Fibroblast of mammary gland (primary cell): ENCODE measurements at regions not wholly inside any gene's neighbourhood (a gene's known extent, or its start where the extent isn't known, plus 50 kb on each side); places are given as distances from the start of the nearest gene placed in this dataset.

Source experiments
- DNase-seq: peaks from one replicate; pipeline ENCODE4 v3.0.0-alpha.2; 2010; ENCODE audit warnings: low read depth
- H3K4me3 ChIP-seq: 2 replicates; pipeline ENCODE4 v1.5.1; 2011; ENCODE audit warnings: low read depth, mild to moderate bottlenecking, low read length, moderate library complexity; ENCODE audit not compliant: control insufficient read depth
- TF ChIP-seq, protein P1 (sequence below): conservative IDR thresholded peaks from 2 replicates; pipeline ENCODE4 v1.5.1; 2011; ENCODE audit warnings: low read depth, low read length, inconsistent platforms; ENCODE audit not compliant: control insufficient read depth, insufficient read depth

DNA sequence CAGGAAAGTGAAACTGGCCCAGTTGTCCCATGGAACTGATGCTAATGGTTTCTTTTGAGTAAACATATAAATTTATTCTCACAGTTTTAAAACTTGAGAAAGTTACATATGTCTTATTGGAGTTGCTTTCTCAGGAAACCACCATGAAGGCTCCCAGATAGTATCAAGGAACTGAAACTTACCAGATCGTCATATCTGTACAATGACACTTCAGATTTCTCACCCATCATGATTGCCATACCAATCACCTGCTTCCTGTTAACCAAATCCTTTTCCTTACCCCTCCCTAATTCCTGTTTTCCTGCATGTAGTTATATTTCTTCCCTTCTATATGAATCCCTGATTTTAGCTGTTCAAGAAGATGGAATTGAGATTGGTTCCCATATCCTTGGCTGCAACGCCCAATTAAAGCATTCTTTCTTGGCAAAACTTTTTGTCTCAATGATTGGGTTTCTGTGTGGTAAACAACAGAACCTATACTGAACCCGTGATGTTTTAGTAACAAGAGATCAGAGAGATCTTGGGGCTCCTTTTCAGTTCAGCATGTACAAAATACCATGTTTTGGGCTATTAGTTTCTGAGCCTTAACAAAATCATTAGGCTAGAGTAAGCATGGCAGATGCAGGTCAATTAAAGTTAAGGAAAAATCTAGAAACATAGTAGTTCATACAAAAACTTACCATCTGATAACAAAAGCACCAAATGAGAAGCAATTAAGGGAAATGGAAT, 781.3 kb upstream of the MIR17HG start:
- no peak for DNase-seq
- H3K4me3 ChIP-seq = no peak overlapping the region
- TF ChIP-seq, protein P1, sequence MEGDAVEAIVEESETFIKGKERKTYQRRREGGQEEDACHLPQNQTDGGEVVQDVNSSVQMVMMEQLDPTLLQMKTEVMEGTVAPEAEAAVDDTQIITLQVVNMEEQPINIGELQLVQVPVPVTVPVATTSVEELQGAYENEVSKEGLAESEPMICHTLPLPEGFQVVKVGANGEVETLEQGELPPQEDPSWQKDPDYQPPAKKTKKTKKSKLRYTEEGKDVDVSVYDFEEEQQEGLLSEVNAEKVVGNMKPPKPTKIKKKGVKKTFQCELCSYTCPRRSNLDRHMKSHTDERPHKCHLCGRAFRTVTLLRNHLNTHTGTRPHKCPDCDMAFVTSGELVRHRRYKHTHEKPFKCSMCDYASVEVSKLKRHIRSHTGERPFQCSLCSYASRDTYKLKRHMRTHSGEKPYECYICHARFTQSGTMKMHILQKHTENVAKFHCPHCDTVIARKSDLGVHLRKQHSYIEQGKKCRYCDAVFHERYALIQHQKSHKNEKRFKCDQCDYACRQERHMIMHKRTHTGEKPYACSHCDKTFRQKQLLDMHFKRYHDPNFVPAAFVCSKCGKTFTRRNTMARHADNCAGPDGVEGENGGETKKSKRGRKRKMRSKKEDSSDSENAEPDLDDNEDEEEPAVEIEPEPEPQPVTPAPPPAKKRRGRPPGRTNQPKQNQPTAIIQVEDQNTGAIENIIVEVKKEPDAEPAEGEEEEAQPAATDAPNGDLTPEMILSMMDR = no peak

DNA sequence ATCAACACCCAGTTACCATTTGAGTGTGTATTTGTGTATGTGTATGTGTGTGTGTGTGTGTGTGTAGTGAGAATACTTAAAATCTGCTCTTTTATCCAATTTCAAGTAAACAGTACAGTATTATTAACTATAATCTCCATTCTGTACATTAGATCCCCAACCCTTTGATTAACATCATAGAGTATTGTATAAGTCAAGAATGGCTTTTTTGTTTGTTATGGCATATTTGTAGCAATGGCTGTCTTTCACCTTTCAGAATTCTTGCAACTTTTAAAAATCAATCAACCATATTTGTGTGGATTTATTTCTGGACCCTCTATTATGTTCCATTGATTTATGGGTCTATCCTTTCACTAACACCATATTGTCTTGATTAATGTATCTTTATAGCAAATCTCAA, 779.3 kb upstream of the MIR17HG start:
- no peak for DNase-seq
- H3K4me3 ChIP-seq = no peak overlapping the region
- TF ChIP-seq, protein P1 = no peak

DNA sequence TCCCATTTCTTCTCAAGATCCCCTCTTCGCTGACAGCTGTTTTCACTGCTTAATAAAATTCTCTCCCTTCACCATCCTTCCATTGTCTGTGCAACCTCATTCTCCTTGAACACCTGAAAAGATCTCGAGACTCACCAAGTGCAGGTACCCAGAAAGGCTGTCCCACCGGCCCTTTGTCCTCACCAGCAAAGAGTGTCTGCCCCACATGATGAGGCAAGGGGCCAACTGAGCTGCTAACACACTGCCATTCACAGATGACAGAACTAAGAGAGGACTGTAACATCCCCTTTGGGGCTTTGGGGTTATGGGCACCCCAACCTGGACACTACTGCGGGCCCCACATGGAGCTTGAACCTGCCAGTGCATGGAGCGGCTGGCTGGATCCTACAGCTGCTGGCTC, 771.4 kb upstream of the MIR17HG start:
- DNase-seq = no peak
- TF ChIP-seq, protein P1 = no peak
- H3K4me3 ChIP-seq = no peak overlapping the region

DNA sequence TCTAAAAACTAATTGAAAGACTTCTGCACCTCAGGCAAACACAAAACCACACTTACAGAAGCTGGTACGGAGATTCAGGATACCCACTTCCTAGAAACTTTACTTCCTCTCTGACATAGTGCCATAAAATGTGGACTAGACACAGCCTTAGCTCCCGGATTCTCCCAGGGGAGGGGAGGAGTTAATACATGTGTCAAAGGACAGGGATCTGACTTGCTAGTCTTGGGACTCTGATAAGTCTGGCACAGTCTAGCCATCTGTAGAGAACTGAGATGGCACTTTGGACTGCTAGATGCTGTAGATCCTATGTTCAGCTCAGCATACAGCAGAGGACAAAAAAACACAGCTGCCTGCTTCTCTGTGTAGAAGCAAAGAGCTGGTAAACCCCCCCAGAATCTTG, 769.8 kb upstream of the MIR17HG start:
- DNase-seq = no peak
- TF ChIP-seq, protein P1 = no peak

DNA sequence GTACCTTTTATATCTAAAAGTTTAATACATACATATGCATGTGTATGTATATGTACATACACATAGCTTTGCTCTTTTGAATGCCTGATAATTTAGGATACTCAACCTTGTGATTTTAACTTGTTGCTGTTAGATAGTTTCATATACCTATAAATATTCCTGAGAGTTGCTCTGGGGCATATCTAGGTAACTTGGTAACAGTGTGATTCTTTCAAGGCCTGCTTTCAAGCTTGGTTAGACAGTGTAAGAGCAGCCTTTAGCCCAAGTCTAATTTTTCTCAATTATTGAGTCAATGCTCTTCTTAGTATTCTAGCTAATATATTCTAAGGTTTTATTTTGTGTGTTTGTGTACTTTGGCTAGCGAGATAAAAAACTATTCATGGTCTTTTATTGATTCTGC, 762.1 kb upstream of the MIR17HG start:
- no peak overlapping the region for H3K4me3 ChIP-seq
- no peak for DNase-seq
- TF ChIP-seq, protein P1 = no peak

More for the DNA sequence above, 769.8 kb upstream of the MIR17HG start:
- no peak overlapping the region for H3K4me3 ChIP-seq

DNA sequence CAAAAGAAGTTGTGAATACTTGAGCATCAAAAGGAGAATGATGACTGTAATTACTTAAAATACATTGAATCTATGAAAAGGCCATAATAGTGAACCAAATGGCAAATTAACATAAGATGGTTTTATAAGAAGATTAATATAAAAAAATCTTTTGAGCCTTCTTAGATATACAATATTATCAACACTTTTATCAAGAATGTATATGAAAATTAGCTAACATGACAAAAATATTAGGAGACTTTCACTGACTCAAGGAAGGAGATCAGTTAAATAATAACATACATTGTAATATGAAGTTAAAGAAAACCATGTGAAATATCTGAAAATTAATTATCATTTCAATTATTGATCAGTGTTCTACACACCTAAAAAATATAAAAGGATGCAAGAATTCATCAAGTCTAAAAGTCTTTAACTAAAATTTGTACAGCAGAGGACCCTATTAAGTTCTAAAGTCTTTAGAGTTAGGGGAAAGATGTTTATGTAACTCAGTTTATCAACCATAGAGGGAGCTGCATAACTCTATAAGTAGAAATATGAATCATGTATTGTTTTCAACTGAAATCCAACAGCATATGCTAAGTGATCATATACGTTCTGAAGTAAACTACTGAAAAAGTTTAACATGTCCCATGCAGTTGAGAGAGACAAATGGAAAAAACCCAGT, 756.1 kb upstream of the MIR17HG start:
- DNase-seq = no peak
- H3K4me3 ChIP-seq = no peak overlapping the region
- TF ChIP-seq, protein P1 = no peak
